T-helper 1 cell (primary cell): ENCODE measurements at regions not wholly inside any gene's neighbourhood (a gene's known extent, or its start where the extent isn't known, plus 50 kb on each side); places are given as distances from the start of the nearest gene placed in this dataset.

Experiments used
- DNase-seq, 5 donors: peaks; one replicate each; pipeline ENCODE4 v3.0.0-alpha.2; 2012 to 2020

- no peak for DNase-seq
Measured at GRCh38 chr9:16343249-16344237, 526.9 kb downstream of the BNC2 start.

- DNase-seq: no peak
Measured at GRCh38 chr9:16344343-16344742, 526.1 kb downstream of the BNC2 start.

GRCh38 chr9:16345902-16346301 is 524.6 kb downstream of the BNC2 start:
- no peak for DNase-seq

GRCh38 chr9:16347886-16348285 is 522.6 kb downstream of the BNC2 start:
- DNase-seq: no peak

- no peak for DNase-seq
Measured at GRCh38 chr9:16348531-16348930, 521.9 kb downstream of the BNC2 start.

- DNase-seq: no peak
Measured at GRCh38 chr9:16352251-16352650, 518.2 kb downstream of the BNC2 start.

GRCh38 chr9:16352791-16353401 is 517.6 kb downstream of the BNC2 start:
- DNase-seq: no peak

- no peak for DNase-seq
Measured at GRCh38 chr9:16356196-16356765, 514.2 kb downstream of the BNC2 start.

- DNase-seq: no peak
Measured at GRCh38 chr9:16357828-16358227, 512.6 kb downstream of the BNC2 start.

GRCh38 chr9:16358751-16359150 is 511.7 kb downstream of the BNC2 start:
- DNase-seq: no peak
